GM12873 (cell line): ENCODE measurements at regions not wholly inside any gene's neighbourhood (a gene's known extent, or its start where the extent isn't known, plus 50 kb on each side); places are given as distances from the start of the nearest gene placed in this dataset.

Source experiments
- TF ChIP-seq, protein P1 (sequence below): IDR thresholded peaks from 2 replicates; pipeline ENCODE4 v1.5.1; 2012; ENCODE audit warnings: low read depth, mild to moderate bottlenecking, moderate library complexity, low read length, control low read depth; ENCODE audit not compliant: insufficient read depth; ENCODE audit errors: missing control alignments

DNA sequence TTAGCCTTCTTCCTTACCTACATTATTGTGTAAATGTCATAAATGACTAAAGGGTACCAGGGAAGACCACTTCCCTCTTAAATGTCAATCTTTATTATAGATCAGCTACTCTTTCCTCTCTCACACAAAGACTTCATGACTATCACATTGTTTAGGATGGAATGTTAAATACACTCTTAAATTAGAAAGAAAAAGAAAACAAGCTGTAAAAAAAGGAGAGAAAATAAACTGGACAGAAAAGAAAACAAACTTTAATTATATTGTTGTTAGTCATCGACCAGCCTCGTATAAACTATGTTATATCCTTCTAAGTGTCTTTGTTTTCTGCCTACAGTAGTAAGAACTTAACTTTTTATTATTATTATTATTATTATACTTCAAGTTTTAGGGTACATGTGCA lies 666.4 kb upstream of the NR3C2 start:
- TF ChIP-seq, protein P1, sequence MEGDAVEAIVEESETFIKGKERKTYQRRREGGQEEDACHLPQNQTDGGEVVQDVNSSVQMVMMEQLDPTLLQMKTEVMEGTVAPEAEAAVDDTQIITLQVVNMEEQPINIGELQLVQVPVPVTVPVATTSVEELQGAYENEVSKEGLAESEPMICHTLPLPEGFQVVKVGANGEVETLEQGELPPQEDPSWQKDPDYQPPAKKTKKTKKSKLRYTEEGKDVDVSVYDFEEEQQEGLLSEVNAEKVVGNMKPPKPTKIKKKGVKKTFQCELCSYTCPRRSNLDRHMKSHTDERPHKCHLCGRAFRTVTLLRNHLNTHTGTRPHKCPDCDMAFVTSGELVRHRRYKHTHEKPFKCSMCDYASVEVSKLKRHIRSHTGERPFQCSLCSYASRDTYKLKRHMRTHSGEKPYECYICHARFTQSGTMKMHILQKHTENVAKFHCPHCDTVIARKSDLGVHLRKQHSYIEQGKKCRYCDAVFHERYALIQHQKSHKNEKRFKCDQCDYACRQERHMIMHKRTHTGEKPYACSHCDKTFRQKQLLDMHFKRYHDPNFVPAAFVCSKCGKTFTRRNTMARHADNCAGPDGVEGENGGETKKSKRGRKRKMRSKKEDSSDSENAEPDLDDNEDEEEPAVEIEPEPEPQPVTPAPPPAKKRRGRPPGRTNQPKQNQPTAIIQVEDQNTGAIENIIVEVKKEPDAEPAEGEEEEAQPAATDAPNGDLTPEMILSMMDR: no peak

- TF ChIP-seq, protein P1: no peak
Measured at GRCh38 chr4:149102765-149103164, 660.6 kb upstream of the NR3C2 start.

GRCh38 chr4:149101649-149102048 lies 659.4 kb upstream of the NR3C2 start:
- TF ChIP-seq, protein P1: no peak

- TF ChIP-seq, protein P1: no peak
Measured at GRCh38 chr4:149095811-149096210, 653.6 kb upstream of the NR3C2 start.

- TF ChIP-seq, protein P1: no peak
Measured at GRCh38 chr4:149095001-149095400, 652.8 kb upstream of the NR3C2 start.

DNA sequence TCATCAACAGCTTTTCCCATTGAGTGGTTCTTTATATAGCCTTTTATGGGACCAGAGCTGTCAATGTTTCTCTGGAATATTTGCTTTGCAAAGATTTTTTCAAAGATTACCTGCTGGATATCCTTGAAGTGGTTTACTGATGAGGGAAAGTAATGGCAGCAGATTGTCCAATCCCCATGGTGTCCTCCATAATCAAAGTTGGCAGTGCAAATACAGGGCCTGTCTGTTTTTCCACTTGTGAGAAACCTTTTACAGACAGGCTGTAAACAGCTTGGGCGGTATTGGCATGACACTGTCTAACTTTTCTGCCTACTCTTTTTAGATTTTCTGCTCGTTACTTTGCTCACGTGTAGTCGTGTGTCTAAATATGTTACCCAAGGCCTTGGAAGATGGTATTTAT lies 641.9 kb upstream of the NR3C2 start:
- TF ChIP-seq, protein P1: no peak

GRCh38 chr4:149077181-149077580 lies 635.0 kb upstream of the NR3C2 start:
- TF ChIP-seq, protein P1: no peak
